PC-9 (cell line): ENCODE measurements at regions not wholly inside any gene's neighbourhood (a gene's known extent, or its start where the extent isn't known, plus 50 kb on each side); places are given as distances from the start of the nearest gene placed in this dataset.

Experiments used
- BruUV-seq: library from RNA; stranded (reverse); fragments of 400-500 nt; replicated peaks from 2 replicates; lab custom pipeline; 2021; lab: Mats Ljungman, UMichigan
- CTCF ChIA-PET: fragments of 300-600 bp; sonication (Branson Sonifier 250); formaldehyde crosslinking; loops from one replicate; lab custom pipeline; 2022; ENCODE audit warnings: antibody characterized with exemption; lab: Charles Lee
- POLR2A ChIA-PET: fragments of 300-600 bp; sonication (Branson Sonifier 250); formaldehyde crosslinking; loops from one replicate; lab custom pipeline; 2022; ENCODE audit warnings: antibody characterized with exemption; ENCODE audit not compliant: unreplicated experiment; lab: Charles Lee
- DNase-seq, 2 experiments: peaks; one replicate each; pipeline versions ENCODE4 v3.0.0 to v3.0.0-alpha.2; 2015 to 2022; ENCODE audit warnings: mixed read lengths in 1 of 2
- H2AFZ ChIP-seq: fragments of 200-600 bp; sonication (generic); 2 replicates; pipeline ENCODE4 v1.8.1; 2017; ENCODE audit warnings: antibody characterized with exemption
- H3F3A ChIP-seq: fragments of 200-600 bp; sonication (generic); 2 replicates; pipeline ENCODE4 v1.8.1; 2017; ENCODE audit warnings: antibody characterized with exemption, mild to moderate bottlenecking, low read depth; ENCODE audit not compliant: insufficient read depth
- H3K27ac ChIP-seq: fragments of 200-600 bp; sonication (generic); 2 replicates; pipeline ENCODE4 v1.6.1; 2016; ENCODE audit warnings: mixed run types
- H3K27me3 ChIP-seq: fragments of 200-600 bp; sonication (generic); 2 replicates; pipeline ENCODE4 v1.6.1; 2016; ENCODE audit warnings: low read depth, mixed run types; ENCODE audit not compliant: insufficient read depth
- H3K36me3 ChIP-seq: fragments of 200-600 bp; sonication (generic); 2 replicates; pipeline ENCODE4 v1.6.1; 2016; ENCODE audit warnings: low read depth, mixed run types
- H3K4me1 ChIP-seq: fragments of 200-600 bp; sonication (generic); replicated peaks from 2 replicates; pipeline ENCODE4 v1.6.1; 2016; ENCODE audit warnings: mixed run types; ENCODE audit not compliant: insufficient read depth
- H3K4me2 ChIP-seq: fragments of 200-600 bp; sonication (generic); 2 replicates; pipeline ENCODE4 v1.6.1; 2017; ENCODE audit warnings: mixed run types
- H3K4me3 ChIP-seq: fragments of 200-600 bp; sonication (generic); 2 replicates; pipeline ENCODE4 v1.6.1; 2016; ENCODE audit warnings: mixed run types
- H3K79me2 ChIP-seq: fragments of 200-600 bp; sonication (generic); 2 replicates; pipeline ENCODE4 v1.6.1; 2017; ENCODE audit warnings: low read depth, mixed run types
- H3K9me2 ChIP-seq: fragments of 200-600 bp; sonication (generic); 2 replicates; pipeline ENCODE4 v1.8.1; 2017; ENCODE audit warnings: mild to moderate bottlenecking; ENCODE audit not compliant: insufficient read depth
- H3K9me3 ChIP-seq: fragments of 200-600 bp; sonication (generic); 2 replicates; pipeline ENCODE4 v1.8.1; 2016; ENCODE audit warnings: low read depth; ENCODE audit not compliant: insufficient read depth
- H4K20me1 ChIP-seq: fragments of 200-600 bp; sonication (generic); 2 replicates; pipeline ENCODE4 v1.8.1; 2017; ENCODE audit not compliant: insufficient read depth
- CTCF ChIP-seq: fragments of 200-600 bp; sonication (generic); conservative IDR thresholded peaks from 2 replicates; pipeline ENCODE4 v1.6.1; 2017; ENCODE audit warnings: mixed run types, antibody characterized with exemption, mild to moderate bottlenecking, moderate library complexity
- EZH2 ChIP-seq: fragments of 200-600 bp; sonication (generic); IDR thresholded peaks from 2 replicates; pipeline ENCODE4 v1.8.0; 2017; ENCODE audit warnings: antibody characterized with exemption, low read depth
- intact Hi-C: fragments of 100-400 bp; cut with micrococcal nuclease; formaldehyde crosslinking; loops from one replicate; pipeline ENCODE4 v1.10.0; 2022; ENCODE audit not compliant: unreplicated experiment

- intact Hi-C loops, result no loop called here
- CTCF ChIA-PET, result no interaction called here
- POLR2A ChIA-PET, result no interaction called here
- H3K9me3 ChIP-seq, result peaks cover 4% of the 10 kb centered on the region; the same call in 1 of the 2 replicates
- no peaks in the 10 kb centered on the region for H4K20me1 ChIP-seq
- H3K4me1 ChIP-seq, result no peaks in the 10 kb centered on the region
- H3K27me3 ChIP-seq, result no peaks in the 10 kb centered on the region
- no peaks in the 10 kb centered on the region for H3K9me2 ChIP-seq
- H3K79me2 ChIP-seq, result no peaks in the 10 kb centered on the region
- no TSS peak for BruUV-seq
- H2AFZ ChIP-seq, result no peak overlapping the region
- no peak overlapping the region for H3K4me2 ChIP-seq
- H3K4me3 ChIP-seq, result no peak overlapping the region
- TF ChIP-seq CTCF (no peak), EZH2 (no peak)
- no peaks in the 10 kb centered on the region for H3F3A ChIP-seq
- no peaks in the 10 kb centered on the region for H3K36me3 ChIP-seq
- no peak for DNase-seq
- H3K27ac ChIP-seq, result no peak overlapping the region
These were observed 937.2 kb upstream of the FLRT2 start for GRCh38 chr14:84592770-84593169.

- no peak overlapping the region for H3K4me3 ChIP-seq
- no peaks in the 10 kb centered on the region for H3K4me1 ChIP-seq
- H3K27me3 ChIP-seq, result no peaks in the 10 kb centered on the region
- H3F3A ChIP-seq, result no peaks in the 10 kb centered on the region
- H3K9me2 ChIP-seq, result no peaks in the 10 kb centered on the region
- no peaks in the 10 kb centered on the region for H4K20me1 ChIP-seq
- no peaks in the 10 kb centered on the region for H3K79me2 ChIP-seq
- DNase-seq, result no peak
- no peaks in the 10 kb centered on the region for H3K36me3 ChIP-seq
- H3K9me3 ChIP-seq, result no peaks in the 10 kb centered on the region
- H3K27ac ChIP-seq, result no peak overlapping the region
- ChIA-PET CTCF (no interaction called here), POLR2A (no interaction called here)
- H2AFZ ChIP-seq, result no peak overlapping the region
- no peak overlapping the region for H3K4me2 ChIP-seq
- no TSS peak for BruUV-seq
- TF ChIP-seq CTCF, result no peak
- TF ChIP-seq EZH2, result no peak
- intact Hi-C loops, result no loop called here
These were observed 919.9 kb upstream of the FLRT2 start for GRCh38 chr14:84610086-84610485.

GRCh38 chr14:84622357-84622756 lies 907.6 kb upstream of the FLRT2 start:
- no peaks in the 10 kb centered on the region for H3K4me1 ChIP-seq
- BruUV-seq, result no TSS peak
- H2AFZ ChIP-seq, result no peak overlapping the region
- H3K9me2 ChIP-seq, result no peaks in the 10 kb centered on the region
- TF ChIP-seq CTCF, result no peak
- no peak for TF ChIP-seq EZH2
- CTCF ChIA-PET, result no interaction called here
- intact Hi-C loops, result no loop called here
- H3K9me3 ChIP-seq, result no peaks in the 10 kb centered on the region
- no peaks in the 10 kb centered on the region for H3K36me3 ChIP-seq
- no peak overlapping the region for H3K27ac ChIP-seq
- no peak overlapping the region for H3K4me3 ChIP-seq
- H3K27me3 ChIP-seq, result no peaks in the 10 kb centered on the region
- POLR2A ChIA-PET, result interaction anchor here (0.6 kb wide), 1 partner anchor 12 kb away, joined by 3 read pairs; no protein-coding TSS in a partner anchor
- no peaks in the 10 kb centered on the region for H3K79me2 ChIP-seq
- no peak overlapping the region for H3K4me2 ChIP-seq
- no peak for DNase-seq
- no peaks in the 10 kb centered on the region for H3F3A ChIP-seq
- H4K20me1 ChIP-seq, result no peaks in the 10 kb centered on the region
